PC-3 (cell line): ENCODE measurements at regions not wholly inside any gene's neighbourhood (a gene's known extent, or its start where the extent isn't known, plus 50 kb on each side); places are given as distances from the start of the nearest gene placed in this dataset.

ENCODE experiments used
- EZH2 ChIP-seq: fragments of 300-600 bp; sonication (generic); IDR thresholded peaks from one replicate; pipeline ENCODE4 v1.6.1; 2017; ENCODE audit warnings: antibody characterized with exemption, mild to moderate bottlenecking, low read length; ENCODE audit not compliant: unreplicated experiment
- EZH2phosphoT487 ChIP-seq: fragments of 300-600 bp; sonication (generic); IDR thresholded peaks from 2 replicates; pipeline ENCODE4 v1.6.1; 2018; ENCODE audit warnings: mild to moderate bottlenecking, antibody characterized with exemption, low read length, borderline replicate concordance
- TF ChIP-seq, protein P1 (sequence below): fragments of 300-600 bp; sonication (generic); conservative IDR thresholded peaks from 2 replicates; pipeline ENCODE4 v1.5.1; 2017; ENCODE audit warnings: antibody characterized with exemption, low read depth, mild to moderate bottlenecking, low read length

DNA sequence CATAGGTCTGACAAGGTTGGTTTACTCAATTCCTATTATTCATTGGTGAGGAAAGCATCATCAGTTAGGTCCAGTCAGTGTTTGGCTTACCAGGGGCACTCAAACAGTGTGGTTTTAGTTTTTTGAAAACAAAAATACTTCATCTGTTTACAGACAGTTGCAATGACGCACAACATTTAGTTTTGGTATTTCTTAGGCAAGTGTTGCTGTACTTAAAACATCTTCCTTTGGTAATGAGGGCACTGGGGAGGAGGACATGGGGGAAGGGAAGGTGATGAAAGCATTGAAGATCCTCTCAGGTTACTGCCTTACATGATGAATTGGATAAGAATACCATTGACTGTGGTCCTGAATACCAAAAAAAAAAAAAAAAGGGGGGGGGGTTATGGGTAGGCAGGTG, 93.7 kb upstream of the MAOA start:
- TF ChIP-seq EZH2 (no peak), EZH2phosphoT487 (no peak)
- TF ChIP-seq, protein P1, sequence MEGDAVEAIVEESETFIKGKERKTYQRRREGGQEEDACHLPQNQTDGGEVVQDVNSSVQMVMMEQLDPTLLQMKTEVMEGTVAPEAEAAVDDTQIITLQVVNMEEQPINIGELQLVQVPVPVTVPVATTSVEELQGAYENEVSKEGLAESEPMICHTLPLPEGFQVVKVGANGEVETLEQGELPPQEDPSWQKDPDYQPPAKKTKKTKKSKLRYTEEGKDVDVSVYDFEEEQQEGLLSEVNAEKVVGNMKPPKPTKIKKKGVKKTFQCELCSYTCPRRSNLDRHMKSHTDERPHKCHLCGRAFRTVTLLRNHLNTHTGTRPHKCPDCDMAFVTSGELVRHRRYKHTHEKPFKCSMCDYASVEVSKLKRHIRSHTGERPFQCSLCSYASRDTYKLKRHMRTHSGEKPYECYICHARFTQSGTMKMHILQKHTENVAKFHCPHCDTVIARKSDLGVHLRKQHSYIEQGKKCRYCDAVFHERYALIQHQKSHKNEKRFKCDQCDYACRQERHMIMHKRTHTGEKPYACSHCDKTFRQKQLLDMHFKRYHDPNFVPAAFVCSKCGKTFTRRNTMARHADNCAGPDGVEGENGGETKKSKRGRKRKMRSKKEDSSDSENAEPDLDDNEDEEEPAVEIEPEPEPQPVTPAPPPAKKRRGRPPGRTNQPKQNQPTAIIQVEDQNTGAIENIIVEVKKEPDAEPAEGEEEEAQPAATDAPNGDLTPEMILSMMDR, result no peak
